A172 (cell line): ENCODE measurements at regions not wholly inside any gene's neighbourhood (a gene's known extent, or its start where the extent isn't known, plus 50 kb on each side); places are given as distances from the start of the nearest gene placed in this dataset.
"Not testable (repeated sequence)": the region's sequence is repeated elsewhere in the genome, so short reads cannot be mapped to it uniquely, and the experiment has no call there.

ENCODE experiments used
- DNase-seq: peaks from one replicate; pipeline ENCODE4 v3.0.0-alpha.2; 2015; ENCODE audit warnings: low spot score

GRCh38 chr5:60488466-60489130, 211.4 kb downstream of the DEPDC1B start:
- no peak for DNase-seq

- DNase-seq = no peak
Observed at GRCh38 chr5:60487885-60488442, 212.0 kb downstream of the DEPDC1B start.

GRCh38 chr5:60487476-60487875, 212.5 kb downstream of the DEPDC1B start:
- no peak for DNase-seq

- DNase-seq = no peak
Observed at GRCh38 chr5:60485361-60485760, 214.6 kb downstream of the DEPDC1B start.

GRCh38 chr5:60483050-60483449, 216.9 kb downstream of the DEPDC1B start:
- peak; percentile 35 for DNase-seq

- DNase-seq = no peak
Observed at GRCh38 chr5:60482301-60482700, 217.7 kb downstream of the DEPDC1B start.

- no peak for DNase-seq
Observed at GRCh38 chr5:60479542-60479941, 220.4 kb downstream of the DEPDC1B start.

GRCh38 chr5:60477849-60478248, 222.1 kb downstream of the DEPDC1B start:
- DNase-seq = no peak

GRCh38 chr5:60473654-60474053, 226.3 kb downstream of the DEPDC1B start:
- no peak for DNase-seq

- DNase-seq = not testable (repeated sequence)
Observed at GRCh38 chr5:60473027-60473426, 226.9 kb downstream of the DEPDC1B start.

- DNase-seq = no peak
Observed at GRCh38 chr5:60470881-60471280, 229.1 kb downstream of the DEPDC1B start.

- no peak for DNase-seq
Observed at GRCh38 chr5:60469286-60469685, 230.7 kb downstream of the DEPDC1B start.

GRCh38 chr5:60463179-60463868, 236.6 kb downstream of the DEPDC1B start:
- no peak for DNase-seq

GRCh38 chr5:60458666-60459065, 241.3 kb downstream of the DEPDC1B start:
- no peak for DNase-seq

GRCh38 chr5:60457233-60457632, 242.7 kb downstream of the DEPDC1B start:
- no peak for DNase-seq

GRCh38 chr5:60455589-60455988, 244.4 kb downstream of the DEPDC1B start:
- DNase-seq = no peak

GRCh38 chr5:60454277-60454676, 245.7 kb downstream of the DEPDC1B start:
- DNase-seq = not testable (repeated sequence)

GRCh38 chr5:60453186-60453976, 246.6 kb downstream of the DEPDC1B start:
- DNase-seq = no peak

GRCh38 chr5:60448600-60448999, 251.4 kb downstream of the DEPDC1B start:
- no peak for DNase-seq

GRCh38 chr5:60447488-60447920, 252.5 kb downstream of the DEPDC1B start:
- DNase-seq = no peak

- no peak for DNase-seq
Observed at GRCh38 chr5:60446917-60447316, 253.0 kb downstream of the DEPDC1B start.

GRCh38 chr5:60445921-60446320, 254.0 kb downstream of the DEPDC1B start:
- no peak for DNase-seq
